ENCODE measurements at regions not wholly inside any gene's neighbourhood (a gene's known extent, or its start where the extent isn't known, plus 50 kb on each side); places are given as distances from the start of the nearest gene placed in this dataset. TPM values are rescaled to one million over a fixed set of nuclear protein-coding genes. Genes with fewer than 3 reads are reported as not detected.

Small RNA genes in the stretch of these regions (small RNA-seq; reads per million reads assigned to genes)
- gene AL590099.1 (ENCODE audit: low read depth): not detected
- gene LSP1P1 (ENCODE audit: low read depth): not detected
